H1 (cell line): ENCODE measurements at regions not wholly inside any gene's neighbourhood (a gene's known extent, or its start where the extent isn't known, plus 50 kb on each side); places are given as distances from the start of the nearest gene placed in this dataset.
A peak's percentile ranks its signal among the peaks of the same experiment; 100 is the strongest.

Experiments used
- GTF2F1 ChIP-seq: IDR thresholded peaks from 2 replicates; pipeline ENCODE4 v1.6.1; 2012; ENCODE audit warnings: low read depth, low read length, improper control_type of control experiment, borderline replicate concordance
- KDM1A ChIP-seq: fragments of 200-600, 300-600 bp; sonication (generic); IDR thresholded peaks from 2 replicates; pipeline ENCODE4 v1.7.1; 2016; ENCODE audit warnings: mild to moderate bottlenecking, low read length, borderline replicate concordance
- KDM4A ChIP-seq: IDR thresholded peaks from one replicate; pipeline ENCODE4 v1.7.1; 2012; ENCODE audit warnings: low read depth, mild to moderate bottlenecking, moderate library complexity, low read length, inconsistent platforms; ENCODE audit not compliant: severe bottlenecking
- SIN3A ChIP-seq, 2 experiments: IDR thresholded peaks in 1 of 2; conservative IDR thresholded peaks in 1 of 2; 2 replicates each; pipeline ENCODE4 v1.6.1; 2011 to 2012; ENCODE audit warnings: low read length in 2 of 2, improper control_type of control experiment in 1 of 2, low read depth in 1 of 2, mild to moderate bottlenecking in 1 of 2
- SP1 ChIP-seq: IDR thresholded peaks from 2 replicates; pipeline ENCODE4 v1.6.1; 2011; ENCODE audit warnings: low read depth, low read length
- SP4 ChIP-seq: IDR thresholded peaks from 2 replicates; pipeline ENCODE4 v1.6.1; 2012; ENCODE audit warnings: low read length, inconsistent platforms
- SRF ChIP-seq: IDR thresholded peaks from 2 replicates; pipeline ENCODE4 v1.6.1; 2011; ENCODE audit warnings: mild to moderate bottlenecking, low read depth, low read length, moderate library complexity
- SUZ12 ChIP-seq: fragments of 200-600 bp; sonication (generic); IDR thresholded peaks from 2 replicates; pipeline ENCODE4 v1.6.1; 2012; ENCODE audit warnings: mild to moderate bottlenecking, inconsistent platforms, low read length, moderate library complexity, mixed read lengths
- YY1 ChIP-seq: IDR thresholded peaks from 2 replicates; pipeline ENCODE4 v1.6.1; 2011; ENCODE audit warnings: low read depth, mild to moderate bottlenecking, low read length
- TF ChIP-seq, protein P1 (sequence below): fragments of 300-600 bp; sonication (generic); IDR thresholded peaks from 2 replicates; pipeline ENCODE4 v1.7.1; 2012; ENCODE audit warnings: low read length, moderate library complexity, mild to moderate bottlenecking, inconsistent platforms; ENCODE audit not compliant: insufficient replicate concordance
- TF ChIP-seq, protein P2 (sequence below): IDR thresholded peaks from 2 replicates; pipeline ENCODE4 v1.6.1; 2012; ENCODE audit warnings: inconsistent platforms

DNA sequence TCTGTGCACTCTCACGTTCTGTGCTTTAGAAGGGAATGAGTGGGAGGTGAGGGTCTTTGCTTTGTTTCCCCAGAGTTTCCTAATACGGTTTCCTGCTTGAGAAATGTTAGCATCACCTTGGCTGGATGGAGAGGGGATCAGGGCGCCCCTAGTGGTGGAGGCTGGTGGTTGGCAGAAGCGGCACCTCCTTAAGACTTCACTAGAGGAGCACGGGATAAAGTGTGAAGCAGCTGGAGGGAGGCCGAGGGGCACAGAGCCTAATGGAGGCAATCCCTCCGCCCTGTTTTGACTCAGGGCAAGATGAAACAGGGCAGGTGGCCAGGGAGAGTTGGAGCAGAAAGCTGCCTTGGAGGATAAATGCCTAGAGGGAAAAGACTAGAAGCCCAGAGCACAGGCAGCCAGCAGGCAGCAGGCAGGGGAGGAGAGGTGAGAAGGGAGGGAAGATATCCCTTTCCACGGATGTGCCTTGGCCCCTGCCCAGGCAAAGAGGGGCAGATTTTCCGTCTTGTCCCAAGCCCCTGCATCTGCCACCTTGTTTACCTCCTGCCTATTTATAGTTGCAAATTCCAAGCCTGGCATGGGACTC, 56.0 kb upstream of the BTRC start (continued):
- TF ChIP-seq, protein P1, sequence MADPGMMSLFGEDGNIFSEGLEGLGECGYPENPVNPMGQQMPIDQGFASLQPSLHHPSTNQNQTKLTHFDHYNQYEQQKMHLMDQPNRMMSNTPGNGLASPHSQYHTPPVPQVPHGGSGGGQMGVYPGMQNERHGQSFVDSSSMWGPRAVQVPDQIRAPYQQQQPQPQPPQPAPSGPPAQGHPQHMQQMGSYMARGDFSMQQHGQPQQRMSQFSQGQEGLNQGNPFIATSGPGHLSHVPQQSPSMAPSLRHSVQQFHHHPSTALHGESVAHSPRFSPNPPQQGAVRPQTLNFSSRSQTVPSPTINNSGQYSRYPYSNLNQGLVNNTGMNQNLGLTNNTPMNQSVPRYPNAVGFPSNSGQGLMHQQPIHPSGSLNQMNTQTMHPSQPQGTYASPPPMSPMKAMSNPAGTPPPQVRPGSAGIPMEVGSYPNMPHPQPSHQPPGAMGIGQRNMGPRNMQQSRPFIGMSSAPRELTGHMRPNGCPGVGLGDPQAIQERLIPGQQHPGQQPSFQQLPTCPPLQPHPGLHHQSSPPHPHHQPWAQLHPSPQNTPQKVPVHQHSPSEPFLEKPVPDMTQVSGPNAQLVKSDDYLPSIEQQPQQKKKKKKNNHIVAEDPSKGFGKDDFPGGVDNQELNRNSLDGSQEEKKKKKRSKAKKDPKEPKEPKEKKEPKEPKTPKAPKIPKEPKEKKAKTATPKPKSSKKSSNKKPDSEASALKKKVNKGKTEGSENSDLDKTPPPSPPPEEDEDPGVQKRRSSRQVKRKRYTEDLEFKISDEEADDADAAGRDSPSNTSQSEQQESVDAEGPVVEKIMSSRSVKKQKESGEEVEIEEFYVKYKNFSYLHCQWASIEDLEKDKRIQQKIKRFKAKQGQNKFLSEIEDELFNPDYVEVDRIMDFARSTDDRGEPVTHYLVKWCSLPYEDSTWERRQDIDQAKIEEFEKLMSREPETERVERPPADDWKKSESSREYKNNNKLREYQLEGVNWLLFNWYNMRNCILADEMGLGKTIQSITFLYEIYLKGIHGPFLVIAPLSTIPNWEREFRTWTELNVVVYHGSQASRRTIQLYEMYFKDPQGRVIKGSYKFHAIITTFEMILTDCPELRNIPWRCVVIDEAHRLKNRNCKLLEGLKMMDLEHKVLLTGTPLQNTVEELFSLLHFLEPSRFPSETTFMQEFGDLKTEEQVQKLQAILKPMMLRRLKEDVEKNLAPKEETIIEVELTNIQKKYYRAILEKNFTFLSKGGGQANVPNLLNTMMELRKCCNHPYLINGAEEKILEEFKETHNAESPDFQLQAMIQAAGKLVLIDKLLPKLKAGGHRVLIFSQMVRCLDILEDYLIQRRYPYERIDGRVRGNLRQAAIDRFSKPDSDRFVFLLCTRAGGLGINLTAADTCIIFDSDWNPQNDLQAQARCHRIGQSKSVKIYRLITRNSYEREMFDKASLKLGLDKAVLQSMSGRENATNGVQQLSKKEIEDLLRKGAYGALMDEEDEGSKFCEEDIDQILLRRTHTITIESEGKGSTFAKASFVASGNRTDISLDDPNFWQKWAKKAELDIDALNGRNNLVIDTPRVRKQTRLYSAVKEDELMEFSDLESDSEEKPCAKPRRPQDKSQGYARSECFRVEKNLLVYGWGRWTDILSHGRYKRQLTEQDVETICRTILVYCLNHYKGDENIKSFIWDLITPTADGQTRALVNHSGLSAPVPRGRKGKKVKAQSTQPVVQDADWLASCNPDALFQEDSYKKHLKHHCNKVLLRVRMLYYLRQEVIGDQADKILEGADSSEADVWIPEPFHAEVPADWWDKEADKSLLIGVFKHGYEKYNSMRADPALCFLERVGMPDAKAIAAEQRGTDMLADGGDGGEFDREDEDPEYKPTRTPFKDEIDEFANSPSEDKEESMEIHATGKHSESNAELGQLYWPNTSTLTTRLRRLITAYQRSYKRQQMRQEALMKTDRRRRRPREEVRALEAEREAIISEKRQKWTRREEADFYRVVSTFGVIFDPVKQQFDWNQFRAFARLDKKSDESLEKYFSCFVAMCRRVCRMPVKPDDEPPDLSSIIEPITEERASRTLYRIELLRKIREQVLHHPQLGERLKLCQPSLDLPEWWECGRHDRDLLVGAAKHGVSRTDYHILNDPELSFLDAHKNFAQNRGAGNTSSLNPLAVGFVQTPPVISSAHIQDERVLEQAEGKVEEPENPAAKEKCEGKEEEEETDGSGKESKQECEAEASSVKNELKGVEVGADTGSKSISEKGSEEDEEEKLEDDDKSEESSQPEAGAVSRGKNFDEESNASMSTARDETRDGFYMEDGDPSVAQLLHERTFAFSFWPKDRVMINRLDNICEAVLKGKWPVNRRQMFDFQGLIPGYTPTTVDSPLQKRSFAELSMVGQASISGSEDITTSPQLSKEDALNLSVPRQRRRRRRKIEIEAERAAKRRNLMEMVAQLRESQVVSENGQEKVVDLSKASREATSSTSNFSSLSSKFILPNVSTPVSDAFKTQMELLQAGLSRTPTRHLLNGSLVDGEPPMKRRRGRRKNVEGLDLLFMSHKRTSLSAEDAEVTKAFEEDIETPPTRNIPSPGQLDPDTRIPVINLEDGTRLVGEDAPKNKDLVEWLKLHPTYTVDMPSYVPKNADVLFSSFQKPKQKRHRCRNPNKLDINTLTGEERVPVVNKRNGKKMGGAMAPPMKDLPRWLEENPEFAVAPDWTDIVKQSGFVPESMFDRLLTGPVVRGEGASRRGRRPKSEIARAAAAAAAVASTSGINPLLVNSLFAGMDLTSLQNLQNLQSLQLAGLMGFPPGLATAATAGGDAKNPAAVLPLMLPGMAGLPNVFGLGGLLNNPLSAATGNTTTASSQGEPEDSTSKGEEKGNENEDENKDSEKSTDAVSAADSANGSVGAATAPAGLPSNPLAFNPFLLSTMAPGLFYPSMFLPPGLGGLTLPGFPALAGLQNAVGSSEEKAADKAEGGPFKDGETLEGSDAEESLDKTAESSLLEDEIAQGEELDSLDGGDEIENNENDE = no peak
- TF ChIP-seq SIN3A (conservative IDR thresholded peaks at IDR 0.05 in 1 of 2, IDR thresholded peaks at IDR 0.05 in 1 of 2; ENCODE audit: low read depth in 1 of 2, low read length in 2 of 2) (0 out of 4 replicates have a peak, but pooled peaks of 1 of the 2 experiments have one; percentile 37), KDM1A (peak; percentile 31; the same call in 1 of the 2 replicates), SP1 (no peak), KDM4A (no peak), GTF2F1 (no peak), SUZ12 (no peak), YY1 (peak; percentile 33; the same call in 1 of the 2 replicates), SP4 (no peak), SRF (no peak)
- TF ChIP-seq, protein P2, sequence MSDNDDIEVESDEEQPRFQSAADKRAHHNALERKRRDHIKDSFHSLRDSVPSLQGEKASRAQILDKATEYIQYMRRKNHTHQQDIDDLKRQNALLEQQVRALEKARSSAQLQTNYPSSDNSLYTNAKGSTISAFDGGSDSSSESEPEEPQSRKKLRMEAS = peak; percentile 41; the same call in 1 of the 2 replicates
